WTC11 (cell line): ENCODE measurements at regions not wholly inside any gene's neighbourhood (a gene's known extent, or its start where the extent isn't known, plus 50 kb on each side); places are given as distances from the start of the nearest gene placed in this dataset.

Source experiments
- ATAC-seq: fragments of 200-7000 bp; cut with Tn5 transposase; 2 replicates; pipeline ENCODE4 v1.10.0; 2021; ENCODE audit warnings: mild to moderate bottlenecking, moderate library complexity
- CTCF ChIA-PET: fragments of 300-600 bp; sonication (Branson Sonifier 250); formaldehyde crosslinking; loops from one replicate; lab custom pipeline; 2021; ENCODE audit warnings: antibody characterized with exemption; lab: Charles Lee
- POLR2A ChIA-PET: fragments of 350-600 bp; sonication (Branson Sonifier 250); formaldehyde crosslinking; loops from one replicate; lab custom pipeline; 2021; ENCODE audit warnings: antibody characterized with exemption; lab: Charles Lee
- DNase-seq: peaks from one replicate; pipeline ENCODE4 v3.0.0; 2021; ENCODE audit warnings: low spot score
- H3K27ac Mint-ChIP-seq: 2 replicates; pipeline ENCODE4 v1.8.0; 2021; ENCODE audit warnings: mixed read lengths
- H3K27me3 Mint-ChIP-seq: 2 replicates; pipeline ENCODE4 v1.8.0; 2021; ENCODE audit warnings: low read depth, mild to moderate bottlenecking, moderate library complexity, mixed read lengths
- H3K36me3 Mint-ChIP-seq: 2 replicates; pipeline ENCODE4 v1.8.0; 2021; ENCODE audit warnings: mixed read lengths
- H3K4me1 Mint-ChIP-seq: 2 replicates; pipeline ENCODE4 v1.8.0; 2022; ENCODE audit warnings: mixed read lengths
- H3K4me3 Mint-ChIP-seq: 2 replicates; pipeline ENCODE4 v1.8.0; 2021; ENCODE audit warnings: mild to moderate bottlenecking, moderate library complexity, mixed read lengths
- H3K9me3 Mint-ChIP-seq: 2 replicates; pipeline ENCODE4 v1.8.0; 2021; ENCODE audit warnings: mixed read lengths
- CREB1 ChIP-seq: sonication (generic); formaldehyde crosslinking; IDR thresholded peaks from 2 replicates; pipeline ENCODE4 v1.8.0; 2023; ENCODE audit warnings: mild to moderate bottlenecking, missing genetic modification reagents
- FOXP1 ChIP-seq: sonication (generic); formaldehyde crosslinking; IDR thresholded peaks from 2 replicates; pipeline ENCODE4 v1.8.0; 2022; ENCODE audit warnings: missing genetic modification reagents, mild to moderate bottlenecking, moderate library complexity, borderline replicate concordance
- GABPB1 ChIP-seq: sonication (generic); formaldehyde crosslinking; IDR thresholded peaks from 2 replicates; pipeline ENCODE4 v1.8.1; 2023; ENCODE audit warnings: mild to moderate bottlenecking, missing genetic modification reagents
- GRHL2 ChIP-seq: fragments of 250-450 bp; sonication (Bioruptor Pico); IDR thresholded peaks from 2 replicates; pipeline ENCODE4 v1.8.0; 2022; ENCODE audit warnings: mild to moderate bottlenecking, moderate library complexity; ENCODE audit not compliant: insufficient replicate concordance, severe bottlenecking
- RORB ChIP-seq: fragments of 250-450 bp; sonication (Bioruptor Pico); IDR thresholded peaks from 2 replicates; pipeline ENCODE4 v1.9.0; 2021; ENCODE audit warnings: mild to moderate bottlenecking
- SMAD3 ChIP-seq: sonication (generic); formaldehyde crosslinking; IDR thresholded peaks from 2 replicates; pipeline ENCODE4 v1.8.0; 2022; ENCODE audit warnings: missing genetic modification reagents, mild to moderate bottlenecking, borderline replicate concordance
- SP1 ChIP-seq: sonication (generic); formaldehyde crosslinking; conservative IDR thresholded peaks from 2 replicates; pipeline ENCODE4 v1.8.1; 2022; ENCODE audit warnings: missing genetic modification reagents
- ZBTB21 ChIP-seq: sonication (generic); formaldehyde crosslinking; IDR thresholded peaks from 2 replicates; pipeline ENCODE4 v1.8.1; 2023; ENCODE audit warnings: mild to moderate bottlenecking, missing genetic modification reagents, borderline replicate concordance
- ZNF121 ChIP-seq: sonication (generic); formaldehyde crosslinking; IDR thresholded peaks from 2 replicates; pipeline ENCODE4 v1.8.0; 2023; ENCODE audit warnings: missing genetic modification reagents
- ZNF138 ChIP-seq: sonication (generic); formaldehyde crosslinking; conservative IDR thresholded peaks from 2 replicates; pipeline ENCODE4 v1.8.1; 2022; ENCODE audit warnings: mild to moderate bottlenecking, moderate library complexity, missing genetic modification reagents
- ZNF317 ChIP-seq: sonication (generic); formaldehyde crosslinking; IDR thresholded peaks from 2 replicates; pipeline ENCODE4 v1.8.1; 2023; ENCODE audit warnings: low read depth, mild to moderate bottlenecking, moderate library complexity, missing genetic modification reagents, borderline replicate concordance
- ZNF671 ChIP-seq: fragments of 250-450 bp; sonication (Bioruptor Pico); IDR thresholded peaks from 2 replicates; pipeline ENCODE4 v1.8.0; 2021; ENCODE audit warnings: mild to moderate bottlenecking
- TF ChIP-seq, protein P1 (sequence below): sonication (generic); formaldehyde crosslinking; conservative IDR thresholded peaks from 2 replicates; pipeline ENCODE4 v1.8.1; 2022; ENCODE audit warnings: mild to moderate bottlenecking, missing genetic modification reagents
- TF ChIP-seq, protein P2 (sequence below): sonication (generic); formaldehyde crosslinking; IDR thresholded peaks from 2 replicates; pipeline ENCODE4 v1.8.0; 2023; ENCODE audit warnings: mild to moderate bottlenecking, missing genetic modification reagents
- TF ChIP-seq, protein P3 (sequence below): fragments of 200-600 bp; IDR thresholded peaks from 2 replicates; pipeline ENCODE4 v1.8.0; 2022; ENCODE audit warnings: antibody characterized with exemption
- TF ChIP-seq, protein P4 (sequence below): fragments of 250-450 bp; sonication (Bioruptor Pico); IDR thresholded peaks from 2 replicates; pipeline ENCODE4 v1.9.0; 2021; ENCODE audit warnings: mild to moderate bottlenecking, borderline replicate concordance
- TF ChIP-seq, protein P5 (sequence below): sonication (generic); formaldehyde crosslinking; IDR thresholded peaks from 2 replicates; pipeline ENCODE4 v1.8.1; 2023; ENCODE audit warnings: mild to moderate bottlenecking, moderate library complexity, missing genetic modification reagents
- TF ChIP-seq, protein P6 (sequence below): sonication (generic); formaldehyde crosslinking; IDR thresholded peaks from 2 replicates; pipeline ENCODE4 v1.8.0; 2023; ENCODE audit warnings: missing genetic modification reagents, mild to moderate bottlenecking, borderline replicate concordance
- TF ChIP-seq, protein P7 (sequence below): sonication (generic); formaldehyde crosslinking; IDR thresholded peaks from 2 replicates; pipeline ENCODE4 v1.8.0; 2022; ENCODE audit warnings: mild to moderate bottlenecking, missing genetic modification reagents
- TF ChIP-seq, protein P8 (sequence below): fragments of 250-450 bp; sonication (Bioruptor Pico); IDR thresholded peaks from 2 replicates; pipeline ENCODE4 v1.8.0; 2021; ENCODE audit warnings: mild to moderate bottlenecking

DNA sequence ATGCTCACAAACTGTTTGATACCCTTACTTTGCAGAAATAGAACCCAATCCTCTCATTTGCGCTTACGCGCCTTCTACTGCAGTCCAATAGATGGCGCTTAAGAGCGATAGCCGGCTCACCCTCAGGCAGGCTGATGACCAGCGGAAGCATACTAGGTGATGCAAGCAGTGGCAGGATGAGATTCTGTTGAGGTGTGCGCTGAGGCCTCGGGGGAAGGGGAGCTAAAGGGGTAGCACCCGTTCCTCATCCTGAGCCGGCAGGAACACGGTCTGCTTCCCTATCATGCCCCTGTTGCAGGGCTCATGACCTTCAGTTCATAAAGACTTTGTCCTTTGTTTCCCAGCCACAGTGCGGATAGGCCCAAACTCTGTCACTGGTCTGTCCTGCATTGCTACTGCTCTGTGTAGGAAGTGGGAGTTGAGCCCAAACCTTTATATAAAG lies 628.9 kb downstream of the TLL1 start:
- no peaks in the 10 kb centered on the region for H3K9me3 Mint-ChIP-seq
- peaks cover 3% of the 10 kb centered on the region; the same call in 1 of the 2 replicates for H3K27me3 Mint-ChIP-seq
- CTCF ChIA-PET: interaction anchor here (0.6 to 2.1 kb wide), 15 partner anchors 9 to 1908 kb away, joined by 3 to 36 read pairs (median 5); no protein-coding TSS in a partner anchor
- peak; percentile 97 for ATAC-seq
- no peak overlapping the region for H3K27ac Mint-ChIP-seq
- POLR2A ChIA-PET: interaction anchor here (0.5 to 1.0 kb wide), 3 partner anchors 25 to 125 kb away, joined by 3 read pairs; no protein-coding TSS in a partner anchor
- H3K4me3 Mint-ChIP-seq: no peak overlapping the region
- peak; percentile 74 for DNase-seq
- H3K36me3 Mint-ChIP-seq: no peaks in the 10 kb centered on the region
- peaks cover 32% of the 10 kb centered on the region for H3K4me1 Mint-ChIP-seq
- TF ChIP-seq SP1 (peak; percentile 63), FOXP1 (CRISPR knock-in tag) (peak; percentile 63; the same call in 1 of the 2 replicates), CREB1 (CRISPR knock-in tag) (0 out of 2 replicates have a peak, but pooled peaks have one; percentile 57), ZNF121 (CRISPR knock-in tag) (no peak), GABPB1 (CRISPR knock-in tag) (peak; percentile 90), RORB (no peak), ZNF671 (CRISPR knock-in tag) (no peak), ZNF138 (CRISPR knock-in tag) (no peak), ZBTB21 (CRISPR knock-in tag) (0 out of 2 replicates have a peak, but pooled peaks have one; percentile 55), SMAD3 (CRISPR knock-in tag) (peak; percentile 51; the same call in 1 of the 2 replicates), GRHL2 (CRISPR knock-in tag) (no peak), ZNF317 (no peak)
- TF ChIP-seq, protein P1, sequence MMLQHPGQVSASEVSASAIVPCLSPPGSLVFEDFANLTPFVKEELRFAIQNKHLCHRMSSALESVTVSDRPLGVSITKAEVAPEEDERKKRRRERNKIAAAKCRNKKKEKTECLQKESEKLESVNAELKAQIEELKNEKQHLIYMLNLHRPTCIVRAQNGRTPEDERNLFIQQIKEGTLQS (CRISPR knock-in tag): peak; percentile 94
- TF ChIP-seq, protein P2, sequence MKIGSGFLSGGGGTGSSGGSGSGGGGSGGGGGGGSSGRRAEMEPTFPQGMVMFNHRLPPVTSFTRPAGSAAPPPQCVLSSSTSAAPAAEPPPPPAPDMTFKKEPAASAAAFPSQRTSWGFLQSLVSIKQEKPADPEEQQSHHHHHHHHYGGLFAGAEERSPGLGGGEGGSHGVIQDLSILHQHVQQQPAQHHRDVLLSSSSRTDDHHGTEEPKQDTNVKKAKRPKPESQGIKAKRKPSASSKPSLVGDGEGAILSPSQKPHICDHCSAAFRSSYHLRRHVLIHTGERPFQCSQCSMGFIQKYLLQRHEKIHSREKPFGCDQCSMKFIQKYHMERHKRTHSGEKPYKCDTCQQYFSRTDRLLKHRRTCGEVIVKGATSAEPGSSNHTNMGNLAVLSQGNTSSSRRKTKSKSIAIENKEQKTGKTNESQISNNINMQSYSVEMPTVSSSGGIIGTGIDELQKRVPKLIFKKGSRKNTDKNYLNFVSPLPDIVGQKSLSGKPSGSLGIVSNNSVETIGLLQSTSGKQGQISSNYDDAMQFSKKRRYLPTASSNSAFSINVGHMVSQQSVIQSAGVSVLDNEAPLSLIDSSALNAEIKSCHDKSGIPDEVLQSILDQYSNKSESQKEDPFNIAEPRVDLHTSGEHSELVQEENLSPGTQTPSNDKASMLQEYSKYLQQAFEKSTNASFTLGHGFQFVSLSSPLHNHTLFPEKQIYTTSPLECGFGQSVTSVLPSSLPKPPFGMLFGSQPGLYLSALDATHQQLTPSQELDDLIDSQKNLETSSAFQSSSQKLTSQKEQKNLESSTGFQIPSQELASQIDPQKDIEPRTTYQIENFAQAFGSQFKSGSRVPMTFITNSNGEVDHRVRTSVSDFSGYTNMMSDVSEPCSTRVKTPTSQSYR: peak; percentile 74; the same call in 1 of the 2 replicates
- TF ChIP-seq, protein P3, sequence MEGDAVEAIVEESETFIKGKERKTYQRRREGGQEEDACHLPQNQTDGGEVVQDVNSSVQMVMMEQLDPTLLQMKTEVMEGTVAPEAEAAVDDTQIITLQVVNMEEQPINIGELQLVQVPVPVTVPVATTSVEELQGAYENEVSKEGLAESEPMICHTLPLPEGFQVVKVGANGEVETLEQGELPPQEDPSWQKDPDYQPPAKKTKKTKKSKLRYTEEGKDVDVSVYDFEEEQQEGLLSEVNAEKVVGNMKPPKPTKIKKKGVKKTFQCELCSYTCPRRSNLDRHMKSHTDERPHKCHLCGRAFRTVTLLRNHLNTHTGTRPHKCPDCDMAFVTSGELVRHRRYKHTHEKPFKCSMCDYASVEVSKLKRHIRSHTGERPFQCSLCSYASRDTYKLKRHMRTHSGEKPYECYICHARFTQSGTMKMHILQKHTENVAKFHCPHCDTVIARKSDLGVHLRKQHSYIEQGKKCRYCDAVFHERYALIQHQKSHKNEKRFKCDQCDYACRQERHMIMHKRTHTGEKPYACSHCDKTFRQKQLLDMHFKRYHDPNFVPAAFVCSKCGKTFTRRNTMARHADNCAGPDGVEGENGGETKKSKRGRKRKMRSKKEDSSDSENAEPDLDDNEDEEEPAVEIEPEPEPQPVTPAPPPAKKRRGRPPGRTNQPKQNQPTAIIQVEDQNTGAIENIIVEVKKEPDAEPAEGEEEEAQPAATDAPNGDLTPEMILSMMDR: peak; percentile 63
- TF ChIP-seq, protein P4, sequence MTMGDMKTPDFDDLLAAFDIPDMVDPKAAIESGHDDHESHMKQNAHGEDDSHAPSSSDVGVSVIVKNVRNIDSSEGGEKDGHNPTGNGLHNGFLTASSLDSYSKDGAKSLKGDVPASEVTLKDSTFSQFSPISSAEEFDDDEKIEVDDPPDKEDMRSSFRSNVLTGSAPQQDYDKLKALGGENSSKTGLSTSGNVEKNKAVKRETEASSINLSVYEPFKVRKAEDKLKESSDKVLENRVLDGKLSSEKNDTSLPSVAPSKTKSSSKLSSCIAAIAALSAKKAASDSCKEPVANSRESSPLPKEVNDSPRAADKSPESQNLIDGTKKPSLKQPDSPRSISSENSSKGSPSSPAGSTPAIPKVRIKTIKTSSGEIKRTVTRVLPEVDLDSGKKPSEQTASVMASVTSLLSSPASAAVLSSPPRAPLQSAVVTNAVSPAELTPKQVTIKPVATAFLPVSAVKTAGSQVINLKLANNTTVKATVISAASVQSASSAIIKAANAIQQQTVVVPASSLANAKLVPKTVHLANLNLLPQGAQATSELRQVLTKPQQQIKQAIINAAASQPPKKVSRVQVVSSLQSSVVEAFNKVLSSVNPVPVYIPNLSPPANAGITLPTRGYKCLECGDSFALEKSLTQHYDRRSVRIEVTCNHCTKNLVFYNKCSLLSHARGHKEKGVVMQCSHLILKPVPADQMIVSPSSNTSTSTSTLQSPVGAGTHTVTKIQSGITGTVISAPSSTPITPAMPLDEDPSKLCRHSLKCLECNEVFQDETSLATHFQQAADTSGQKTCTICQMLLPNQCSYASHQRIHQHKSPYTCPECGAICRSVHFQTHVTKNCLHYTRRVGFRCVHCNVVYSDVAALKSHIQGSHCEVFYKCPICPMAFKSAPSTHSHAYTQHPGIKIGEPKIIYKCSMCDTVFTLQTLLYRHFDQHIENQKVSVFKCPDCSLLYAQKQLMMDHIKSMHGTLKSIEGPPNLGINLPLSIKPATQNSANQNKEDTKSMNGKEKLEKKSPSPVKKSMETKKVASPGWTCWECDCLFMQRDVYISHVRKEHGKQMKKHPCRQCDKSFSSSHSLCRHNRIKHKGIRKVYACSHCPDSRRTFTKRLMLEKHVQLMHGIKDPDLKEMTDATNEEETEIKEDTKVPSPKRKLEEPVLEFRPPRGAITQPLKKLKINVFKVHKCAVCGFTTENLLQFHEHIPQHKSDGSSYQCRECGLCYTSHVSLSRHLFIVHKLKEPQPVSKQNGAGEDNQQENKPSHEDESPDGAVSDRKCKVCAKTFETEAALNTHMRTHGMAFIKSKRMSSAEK: peak; percentile 42; the same call in 1 of the 2 replicates
- TF ChIP-seq, protein P5, sequence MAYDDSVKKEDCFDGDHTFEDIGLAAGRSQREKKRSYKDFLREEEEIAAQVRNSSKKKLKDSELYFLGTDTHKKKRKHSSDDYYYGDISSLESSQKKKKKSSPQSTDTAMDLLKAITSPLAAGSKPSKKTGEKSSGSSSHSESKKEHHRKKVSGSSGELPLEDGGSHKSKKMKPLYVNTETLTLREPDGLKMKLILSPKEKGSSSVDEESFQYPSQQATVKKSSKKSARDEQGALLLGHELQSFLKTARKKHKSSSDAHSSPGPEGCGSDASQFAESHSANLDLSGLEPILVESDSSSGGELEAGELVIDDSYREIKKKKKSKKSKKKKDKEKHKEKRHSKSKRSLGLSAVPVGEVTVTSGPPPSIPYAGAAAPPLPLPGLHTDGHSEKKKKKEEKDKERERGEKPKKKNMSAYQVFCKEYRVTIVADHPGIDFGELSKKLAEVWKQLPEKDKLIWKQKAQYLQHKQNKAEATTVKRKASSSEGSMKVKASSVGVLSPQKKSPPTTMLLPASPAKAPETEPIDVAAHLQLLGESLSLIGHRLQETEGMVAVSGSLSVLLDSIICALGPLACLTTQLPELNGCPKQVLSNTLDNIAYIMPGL: no peak
- TF ChIP-seq, protein P6, sequence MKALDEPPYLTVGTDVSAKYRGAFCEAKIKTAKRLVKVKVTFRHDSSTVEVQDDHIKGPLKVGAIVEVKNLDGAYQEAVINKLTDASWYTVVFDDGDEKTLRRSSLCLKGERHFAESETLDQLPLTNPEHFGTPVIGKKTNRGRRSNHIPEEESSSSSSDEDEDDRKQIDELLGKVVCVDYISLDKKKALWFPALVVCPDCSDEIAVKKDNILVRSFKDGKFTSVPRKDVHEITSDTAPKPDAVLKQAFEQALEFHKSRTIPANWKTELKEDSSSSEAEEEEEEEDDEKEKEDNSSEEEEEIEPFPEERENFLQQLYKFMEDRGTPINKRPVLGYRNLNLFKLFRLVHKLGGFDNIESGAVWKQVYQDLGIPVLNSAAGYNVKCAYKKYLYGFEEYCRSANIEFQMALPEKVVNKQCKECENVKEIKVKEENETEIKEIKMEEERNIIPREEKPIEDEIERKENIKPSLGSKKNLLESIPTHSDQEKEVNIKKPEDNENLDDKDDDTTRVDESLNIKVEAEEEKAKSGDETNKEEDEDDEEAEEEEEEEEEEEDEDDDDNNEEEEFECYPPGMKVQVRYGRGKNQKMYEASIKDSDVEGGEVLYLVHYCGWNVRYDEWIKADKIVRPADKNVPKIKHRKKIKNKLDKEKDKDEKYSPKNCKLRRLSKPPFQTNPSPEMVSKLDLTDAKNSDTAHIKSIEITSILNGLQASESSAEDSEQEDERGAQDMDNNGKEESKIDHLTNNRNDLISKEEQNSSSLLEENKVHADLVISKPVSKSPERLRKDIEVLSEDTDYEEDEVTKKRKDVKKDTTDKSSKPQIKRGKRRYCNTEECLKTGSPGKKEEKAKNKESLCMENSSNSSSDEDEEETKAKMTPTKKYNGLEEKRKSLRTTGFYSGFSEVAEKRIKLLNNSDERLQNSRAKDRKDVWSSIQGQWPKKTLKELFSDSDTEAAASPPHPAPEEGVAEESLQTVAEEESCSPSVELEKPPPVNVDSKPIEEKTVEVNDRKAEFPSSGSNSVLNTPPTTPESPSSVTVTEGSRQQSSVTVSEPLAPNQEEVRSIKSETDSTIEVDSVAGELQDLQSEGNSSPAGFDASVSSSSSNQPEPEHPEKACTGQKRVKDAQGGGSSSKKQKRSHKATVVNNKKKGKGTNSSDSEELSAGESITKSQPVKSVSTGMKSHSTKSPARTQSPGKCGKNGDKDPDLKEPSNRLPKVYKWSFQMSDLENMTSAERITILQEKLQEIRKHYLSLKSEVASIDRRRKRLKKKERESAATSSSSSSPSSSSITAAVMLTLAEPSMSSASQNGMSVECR (CRISPR knock-in tag): 0 out of 2 replicates have a peak, but pooled peaks have one; percentile 27
- TF ChIP-seq, protein P7, sequence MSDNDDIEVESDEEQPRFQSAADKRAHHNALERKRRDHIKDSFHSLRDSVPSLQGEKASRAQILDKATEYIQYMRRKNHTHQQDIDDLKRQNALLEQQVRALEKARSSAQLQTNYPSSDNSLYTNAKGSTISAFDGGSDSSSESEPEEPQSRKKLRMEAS (CRISPR knock-in tag): peak; percentile 90
- TF ChIP-seq, protein P8, sequence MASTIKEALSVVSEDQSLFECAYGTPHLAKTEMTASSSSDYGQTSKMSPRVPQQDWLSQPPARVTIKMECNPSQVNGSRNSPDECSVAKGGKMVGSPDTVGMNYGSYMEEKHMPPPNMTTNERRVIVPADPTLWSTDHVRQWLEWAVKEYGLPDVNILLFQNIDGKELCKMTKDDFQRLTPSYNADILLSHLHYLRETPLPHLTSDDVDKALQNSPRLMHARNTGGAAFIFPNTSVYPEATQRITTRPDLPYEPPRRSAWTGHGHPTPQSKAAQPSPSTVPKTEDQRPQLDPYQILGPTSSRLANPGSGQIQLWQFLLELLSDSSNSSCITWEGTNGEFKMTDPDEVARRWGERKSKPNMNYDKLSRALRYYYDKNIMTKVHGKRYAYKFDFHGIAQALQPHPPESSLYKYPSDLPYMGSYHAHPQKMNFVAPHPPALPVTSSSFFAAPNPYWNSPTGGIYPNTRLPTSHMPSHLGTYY (CRISPR knock-in tag): no peak
